ENCODE measurements at regions not wholly inside any gene's neighbourhood (a gene's known extent, or its start where the extent isn't known, plus 50 kb on each side); places are given as distances from the start of the nearest gene placed in this dataset.
"Not testable (repeated sequence)": the region's sequence is repeated elsewhere in the genome, so short reads cannot be mapped to it uniquely, and the experiment has no call there.

- DNase-seq; H3K27ac ChIP-seq; H3K36me3 ChIP-seq; H3K4me3 ChIP-seq; intact Hi-C loops (cut with DNase I; ENCODE audit: low total_unique reads); H3K4me1 ChIP-seq; H3K27me3 ChIP-seq: not testable (repeated sequence)
- peaks cover 0 to 18% (median 12%) of the 10 kb centered on the region in 4 donors for H3K9me3 ChIP-seq
- WGBS, 5 donors: 63 to 93% (median 74%) methylated on average over 5 of the region's 5 CpGs
Observed at GRCh38 chr7:6999067-6999666, 173.1 kb upstream of the CCZ1B start.

GRCh38 chr7:7002418-7003062, 176.5 kb upstream of the CCZ1B start:
- H3K4me1 ChIP-seq: no peaks in the 10 kb centered on the region
- TF ChIP-seq POLR2AphosphoS5 (IDR thresholded peaks at IDR 0.05) (no peak), CTCF (IDR thresholded peaks at IDR 0.05) (no peak), POLR2A (IDR thresholded peaks at IDR 0.05) (no peak), EP300 (IDR thresholded peaks at IDR 0.05) (no peak)
- H3K27ac ChIP-seq: no peak overlapping the region
- H3K27me3 ChIP-seq: peaks cover 0 to 8% (median 0%) of the 10 kb centered on the region in 3 donors
- H3K9me3 ChIP-seq: peaks cover 0 to 18% (median 14%) of the 10 kb centered on the region in 4 donors
- DNase-seq: no peak
- WGBS, 5 donors: 78 to 96% (median 89%) methylated on average over 2 of the region's 2 CpGs
- intact Hi-C loops (cut with DNase I; ENCODE audit: low total_unique reads): no loop called here
- H3K4me3 ChIP-seq: no peak overlapping the region
- H3K36me3 ChIP-seq: no peaks in the 10 kb centered on the region

- no peak for DNase-seq
- no peaks in the 10 kb centered on the region for H3K4me1 ChIP-seq
- no peak overlapping the region for H3K27ac ChIP-seq
- intact Hi-C loops (cut with DNase I; ENCODE audit: low total_unique reads): no loop called here
- peaks cover 0 to 4% (median under 1%) of the 10 kb centered on the region in 4 donors for H3K9me3 ChIP-seq
- no peak overlapping the region for H3K4me3 ChIP-seq
- no peaks in the 10 kb centered on the region for H3K36me3 ChIP-seq
- no peak for TF ChIP-seq CTCF (IDR thresholded peaks at IDR 0.05)
- no peak for TF ChIP-seq POLR2AphosphoS5 (IDR thresholded peaks at IDR 0.05)
- no peak for TF ChIP-seq POLR2A (IDR thresholded peaks at IDR 0.05)
- TF ChIP-seq EP300 (IDR thresholded peaks at IDR 0.05): no peak
- WGBS, 5 donors: 56 to 74% (median 69%) methylated on average over 4 of the region's 4 CpGs
- H3K27me3 ChIP-seq: peaks cover 0 to 8% (median 0%) of the 10 kb centered on the region in 3 donors
Observed at GRCh38 chr7:7005303-7005702, 177.0 kb upstream of the C1GALT1 start.

- H3K9me3 ChIP-seq; H3K27ac ChIP-seq; H3K27me3 ChIP-seq; H3K4me3 ChIP-seq; intact Hi-C loops (cut with DNase I; ENCODE audit: low total_unique reads); H3K4me1 ChIP-seq; DNase-seq; H3K36me3 ChIP-seq: not testable (repeated sequence)
- 78 to 100% (median 91%) methylated on average over 1 to 2 of the region's 2 CpGs for whole genome bisulfite sequencing, 5 donors
Observed at GRCh38 chr7:7005949-7006348, 176.4 kb upstream of the C1GALT1 start.

- H3K9me3 ChIP-seq; DNase-seq; H3K4me3 ChIP-seq; H3K36me3 ChIP-seq; H3K27ac ChIP-seq; H3K27me3 ChIP-seq; intact Hi-C loops (cut with DNase I; ENCODE audit: low total_unique reads); H3K4me1 ChIP-seq: not testable (repeated sequence)
- WGBS, 5 donors: 48 to 81% (median 72%) methylated on average over 4 to 8 of the region's 8 CpGs
Observed at GRCh38 chr7:7011241-7011640, 171.1 kb upstream of the C1GALT1 start.

GRCh38 chr7:7011751-7012150, 170.6 kb upstream of the C1GALT1 start:
- WGBS, 5 donors: 83 to 91% (median 89%) methylated on average over 4 to 7 of the region's 7 CpGs
- H3K9me3 ChIP-seq; intact Hi-C loops (cut with DNase I; ENCODE audit: low total_unique reads); H3K27ac ChIP-seq; H3K4me1 ChIP-seq; H3K4me3 ChIP-seq; H3K27me3 ChIP-seq; H3K36me3 ChIP-seq; DNase-seq: not testable (repeated sequence)
